OCI-LY7 (cell line): ENCODE measurements at regions not wholly inside any gene's neighbourhood (a gene's known extent, or its start where the extent isn't known, plus 50 kb on each side); places are given as distances from the start of the nearest gene placed in this dataset.

ENCODE experiments used
- BruUV-seq: library from RNA; stranded (reverse); fragments of 400-500 nt; replicated peaks from 2 replicates; lab custom pipeline; 2021; lab: Mats Ljungman, UMichigan
- CTCF ChIA-PET: fragments of 300-600 bp; sonication (Branson Sonifier 250); formaldehyde crosslinking; loops from one replicate; lab custom pipeline; 2022; ENCODE audit warnings: antibody characterized with exemption; ENCODE audit not compliant: unreplicated experiment; lab: Charles Lee
- POLR2A ChIA-PET: fragments of 300-600 bp; sonication (Branson Sonifier 250); formaldehyde crosslinking; loops from one replicate; lab custom pipeline; 2022; ENCODE audit warnings: antibody characterized with exemption; lab: Charles Lee
- DNase-seq: peaks from one replicate; pipeline ENCODE4 v3.0.0-alpha.2; 2015; ENCODE audit warnings: low spot score
- H2AFZ ChIP-seq: fragments of 200-600 bp; sonication (generic), shearing (Covaris generic); 2 replicates; pipeline ENCODE4 v1.6.1; 2014; ENCODE audit warnings: mild to moderate bottlenecking, antibody characterized with exemption, low read length, moderate library complexity
- H3K27ac ChIP-seq: fragments of 200-600 bp; sonication (generic); 2 replicates; pipeline ENCODE4 v1.5.1; 2014; ENCODE audit warnings: mixed run types, low read depth, mild to moderate bottlenecking, moderate library complexity, low read length, inconsistent platforms; ENCODE audit not compliant: poor library complexity, severe bottlenecking
- H3K36me3 ChIP-seq: fragments of 200-600 bp; sonication (generic); 2 replicates; pipeline ENCODE4 v1.6.1; 2014; ENCODE audit warnings: mild to moderate bottlenecking, antibody characterized with exemption, low read length, moderate library complexity, mixed read lengths; ENCODE audit not compliant: insufficient read depth
- H3K4me1 ChIP-seq: fragments of 200-600 bp; sonication (generic); 2 replicates; pipeline ENCODE4 v1.5.1; 2014; ENCODE audit warnings: mild to moderate bottlenecking, low read length; ENCODE audit not compliant: insufficient read depth, poor library complexity, severe bottlenecking
- H3K4me2 ChIP-seq: fragments of 200-600 bp; sonication (generic); 2 replicates; pipeline ENCODE4 v1.6.1; 2014; ENCODE audit warnings: mild to moderate bottlenecking, low read length
- H3K4me3 ChIP-seq: fragments of 200-600 bp; sonication (generic); 2 replicates; pipeline ENCODE4 v1.5.1; 2014; ENCODE audit warnings: mild to moderate bottlenecking, low read depth, low read length; ENCODE audit not compliant: poor library complexity, severe bottlenecking
- H3K79me2 ChIP-seq: fragments of 200-600 bp; sonication (generic); 2 replicates; pipeline ENCODE4 v1.6.1; 2016; ENCODE audit warnings: low read depth, mild to moderate bottlenecking, low read length, moderate library complexity, mixed read lengths; ENCODE audit not compliant: insufficient read depth
- H3K9me2 ChIP-seq: fragments of 200-600 bp; sonication (generic); 2 replicates; pipeline ENCODE4 v1.6.1; 2016; ENCODE audit warnings: mild to moderate bottlenecking, low read length, mixed read lengths; ENCODE audit not compliant: insufficient read depth
- H3K9me3 ChIP-seq: fragments of 200-600 bp; sonication (generic); 2 replicates; pipeline ENCODE4 v1.6.1; 2014; ENCODE audit warnings: mild to moderate bottlenecking, mixed run types, low read length, mixed read lengths
- H4K20me1 ChIP-seq: fragments of 200-600 bp; sonication (generic); 2 replicates; pipeline ENCODE4 v1.6.1; 2014; ENCODE audit warnings: mild to moderate bottlenecking, antibody characterized with exemption, low read length, moderate library complexity, mixed read lengths; ENCODE audit not compliant: insufficient read depth
- EZH2phosphoT487 ChIP-seq: fragments of 200-600 bp; sonication (generic); IDR thresholded peaks from 2 replicates; pipeline ENCODE4 v1.6.1; 2018; ENCODE audit warnings: low read depth, borderline replicate concordance, mild to moderate bottlenecking, mixed run types, antibody characterized with exemption, low read length, moderate library complexity, mixed read lengths
- intact Hi-C: fragments of 100-400 bp; cut with micrococcal nuclease; formaldehyde crosslinking; loops from one replicate; pipeline ENCODE4 v1.10.0; 2022; ENCODE audit not compliant: unreplicated experiment
- TF ChIP-seq, protein P1 (sequence below): fragments of 200-600 bp; sonication (generic); conservative IDR thresholded peaks from 2 replicates; pipeline ENCODE4 v1.5.1; 2014; ENCODE audit warnings: mild to moderate bottlenecking, antibody characterized with exemption, low read length, moderate library complexity, mixed read lengths

GRCh38 chr13:26132756-26133155, 80.9 kb upstream of the SHISA2 start:
- ChIA-PET POLR2A (no interaction called here), CTCF (no interaction called here)
- TF ChIP-seq, protein P1, sequence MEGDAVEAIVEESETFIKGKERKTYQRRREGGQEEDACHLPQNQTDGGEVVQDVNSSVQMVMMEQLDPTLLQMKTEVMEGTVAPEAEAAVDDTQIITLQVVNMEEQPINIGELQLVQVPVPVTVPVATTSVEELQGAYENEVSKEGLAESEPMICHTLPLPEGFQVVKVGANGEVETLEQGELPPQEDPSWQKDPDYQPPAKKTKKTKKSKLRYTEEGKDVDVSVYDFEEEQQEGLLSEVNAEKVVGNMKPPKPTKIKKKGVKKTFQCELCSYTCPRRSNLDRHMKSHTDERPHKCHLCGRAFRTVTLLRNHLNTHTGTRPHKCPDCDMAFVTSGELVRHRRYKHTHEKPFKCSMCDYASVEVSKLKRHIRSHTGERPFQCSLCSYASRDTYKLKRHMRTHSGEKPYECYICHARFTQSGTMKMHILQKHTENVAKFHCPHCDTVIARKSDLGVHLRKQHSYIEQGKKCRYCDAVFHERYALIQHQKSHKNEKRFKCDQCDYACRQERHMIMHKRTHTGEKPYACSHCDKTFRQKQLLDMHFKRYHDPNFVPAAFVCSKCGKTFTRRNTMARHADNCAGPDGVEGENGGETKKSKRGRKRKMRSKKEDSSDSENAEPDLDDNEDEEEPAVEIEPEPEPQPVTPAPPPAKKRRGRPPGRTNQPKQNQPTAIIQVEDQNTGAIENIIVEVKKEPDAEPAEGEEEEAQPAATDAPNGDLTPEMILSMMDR, result peak; percentile 59
- TF ChIP-seq EZH2phosphoT487, result no peak
- Histone ChIP-seq H2AFZ (no peak overlapping the region), H3K79me2 (no peaks in the 10 kb centered on the region), H3K4me1 (no peaks in the 10 kb centered on the region), H3K4me2 (no peak overlapping the region), H3K27ac (no peak overlapping the region), H3K9me2 (no peaks in the 10 kb centered on the region), H4K20me1 (no peaks in the 10 kb centered on the region), H3K4me3 (no peak overlapping the region), H3K36me3 (no peaks in the 10 kb centered on the region), H3K9me3 (no peaks in the 10 kb centered on the region)
- DNase-seq, result no peak
- intact Hi-C loops, result no loop called here
- no TSS peak for BruUV-seq

- Histone ChIP-seq H3K27ac (no peak overlapping the region), H3K36me3 (no peaks in the 10 kb centered on the region), H3K4me1 (no peaks in the 10 kb centered on the region), H3K9me3 (no peaks in the 10 kb centered on the region), H3K4me3 (no peak overlapping the region), H3K9me2 (no peaks in the 10 kb centered on the region), H4K20me1 (no peaks in the 10 kb centered on the region), H2AFZ (no peak overlapping the region), H3K4me2 (no peak overlapping the region), H3K79me2 (no peaks in the 10 kb centered on the region)
- no peak for TF ChIP-seq EZH2phosphoT487
- TF ChIP-seq, protein P1, result no peak
- ChIA-PET CTCF (no interaction called here), POLR2A (no interaction called here)
- intact Hi-C loops, result no loop called here
- DNase-seq, result no peak
- no TSS peak for BruUV-seq
These were observed 76.9 kb upstream of the SHISA2 start for GRCh38 chr13:26128676-26129075.

GRCh38 chr13:26117620-26118019, 65.8 kb upstream of the SHISA2 start:
- ChIA-PET POLR2A (interaction anchor here (0.6 kb wide), 1 partner anchor 493 kb away, joined by 5 read pairs; no protein-coding TSS in a partner anchor), CTCF (no interaction called here)
- Histone ChIP-seq H4K20me1 (no peaks in the 10 kb centered on the region), H3K4me1 (no peaks in the 10 kb centered on the region), H2AFZ (no peak overlapping the region), H3K79me2 (no peaks in the 10 kb centered on the region), H3K27ac (no peak overlapping the region), H3K4me2 (no peak overlapping the region), H3K36me3 (no peaks in the 10 kb centered on the region), H3K9me2 (no peaks in the 10 kb centered on the region), H3K4me3 (no peak overlapping the region), H3K9me3 (no peaks in the 10 kb centered on the region)
- intact Hi-C loops, result no loop called here
- DNase-seq, result no peak
- TF ChIP-seq, protein P1, result no peak
- TF ChIP-seq EZH2phosphoT487, result no peak
- BruUV-seq, result no TSS peak
